ENCODE measurements at regions not wholly inside any gene's neighbourhood (a gene's known extent, or its start where the extent isn't known, plus 50 kb on each side); places are given as distances from the start of the nearest gene placed in this dataset.
A peak's percentile ranks its signal among the peaks of the same experiment; 100 is the strongest.
"Not testable (repeated sequence)": the region's sequence is repeated elsewhere in the genome, so short reads cannot be mapped to it uniquely, and the experiment has no call there.

- 68 to 77% methylated on average over 1 of the region's 1 CpG for WGBS, 2 donors
- no peak for TF ChIP-seq CTCF (IDR thresholded peaks at IDR 0.05; ENCODE audit: control extremely low read depth, extremely low read depth)
- no peak overlapping the region for H3K27ac ChIP-seq (ENCODE audit: low read depth in 1 of 2, low read length in 1 of 2)
- peaks cover 0 to 6% (median 0%) of the 10 kb centered on the region in 5 donors for H3K4me1 ChIP-seq (ENCODE audit: control insufficient read depth in 5 of 5, insufficient read depth in 5 of 5, low read length in 5 of 5)
- ATAC-seq (ENCODE audit: insufficient read depth, low FRiP score) (no peak), DNase-seq (peak in 2 of 3 donors; percentile 9 to 32)
- no peak overlapping the region for H3K9ac ChIP-seq (ENCODE audit: insufficient read depth in 1 of 2, low read length in 2 of 2)
- H3K9me3 ChIP-seq (ENCODE audit: control insufficient read depth in 4 of 4, insufficient read depth in 3 of 4, low read length in 3 of 4), result peaks cover 0 to 3% (median 0%) of the 10 kb centered on the region in 4 donors
- no peak overlapping the region for H3K4me3 ChIP-seq
- H3K27me3 ChIP-seq (ENCODE audit: control insufficient read depth in 3 of 3, insufficient read depth in 3 of 3, low read length in 2 of 3), result no peaks in the 10 kb centered on the region
- no peaks in the 10 kb centered on the region for H3K36me3 ChIP-seq (ENCODE audit: control insufficient read depth in 4 of 4, insufficient read depth in 4 of 4, low read length in 4 of 4)
Observed at GRCh38 chr3:89032346-89033013, 74.9 kb upstream of the EPHA3 start.

GRCh38 chr3:89034723-89035122, 72.7 kb upstream of the EPHA3 start:
- not testable (repeated sequence) for H3K36me3 ChIP-seq (ENCODE audit: control insufficient read depth in 4 of 4, insufficient read depth in 4 of 4, low read length in 4 of 4); DNase-seq; H3K27me3 ChIP-seq (ENCODE audit: control insufficient read depth in 3 of 3, insufficient read depth in 3 of 3, low read length in 2 of 3); H3K27ac ChIP-seq (ENCODE audit: low read depth in 1 of 2, low read length in 1 of 2); H3K9ac ChIP-seq (ENCODE audit: insufficient read depth in 1 of 2, low read length in 2 of 2); H3K9me3 ChIP-seq (ENCODE audit: control insufficient read depth in 4 of 4, insufficient read depth in 3 of 4, low read length in 3 of 4); H3K4me3 ChIP-seq; ATAC-seq (ENCODE audit: insufficient read depth, low FRiP score); H3K4me1 ChIP-seq (ENCODE audit: control insufficient read depth in 5 of 5, insufficient read depth in 5 of 5, low read length in 5 of 5)
- WGBS, 2 donors, result 82 to 85% methylated on average over 6 of the region's 6 CpGs

GRCh38 chr3:89038869-89039268, 68.6 kb upstream of the EPHA3 start:
- Histone ChIP-seq H3K9ac (ENCODE audit: insufficient read depth in 1 of 2, low read length in 2 of 2) (no peak overlapping the region), H3K27ac (ENCODE audit: low read depth in 1 of 2, low read length in 1 of 2) (no peak overlapping the region), H3K4me1 (ENCODE audit: control insufficient read depth in 5 of 5, insufficient read depth in 5 of 5, low read length in 5 of 5) (no peaks in the 10 kb centered on the region), H3K9me3 (ENCODE audit: control insufficient read depth in 4 of 4, insufficient read depth in 3 of 4, low read length in 3 of 4) (peaks cover 0 to 3% (median 0%) of the 10 kb centered on the region in 4 donors), H3K27me3 (ENCODE audit: control insufficient read depth in 3 of 3, insufficient read depth in 3 of 3, low read length in 2 of 3) (no peaks in the 10 kb centered on the region), H3K4me3 (no peak overlapping the region), H3K36me3 (ENCODE audit: control insufficient read depth in 4 of 4, insufficient read depth in 4 of 4, low read length in 4 of 4) (no peaks in the 10 kb centered on the region)
- 0 to 72% methylated on average over 1 of the region's 1 CpG for WGBS, 2 donors
- no peak for DNase-seq
- ATAC-seq (ENCODE audit: insufficient read depth, low FRiP score), result no peak
- no peak for TF ChIP-seq CTCF (IDR thresholded peaks at IDR 0.05; ENCODE audit: control extremely low read depth, extremely low read depth)

GRCh38 chr3:89042236-89042835, 65.1 kb upstream of the EPHA3 start:
- no peak overlapping the region for H3K27ac ChIP-seq (ENCODE audit: low read depth in 1 of 2, low read length in 1 of 2)
- H3K9ac ChIP-seq (ENCODE audit: insufficient read depth in 1 of 2, low read length in 2 of 2), result no peak overlapping the region
- no peaks in the 10 kb centered on the region for H3K36me3 ChIP-seq (ENCODE audit: control insufficient read depth in 4 of 4, insufficient read depth in 4 of 4, low read length in 4 of 4)
- H3K4me1 ChIP-seq (ENCODE audit: control insufficient read depth in 5 of 5, insufficient read depth in 5 of 5, low read length in 5 of 5), result no peaks in the 10 kb centered on the region
- H3K27me3 ChIP-seq (ENCODE audit: control insufficient read depth in 3 of 3, insufficient read depth in 3 of 3, low read length in 2 of 3), result no peaks in the 10 kb centered on the region
- no peak overlapping the region for H3K4me3 ChIP-seq
- DNase-seq (no peak), ATAC-seq (ENCODE audit: insufficient read depth, low FRiP score) (no peak)
- H3K9me3 ChIP-seq (ENCODE audit: control insufficient read depth in 4 of 4, insufficient read depth in 3 of 4, low read length in 3 of 4), result no peaks in the 10 kb centered on the region
- TF ChIP-seq CTCF (IDR thresholded peaks at IDR 0.05; ENCODE audit: control extremely low read depth, extremely low read depth), result no peak
- WGBS, 2 donors, result 53 to 64% methylated on average over 3 of the region's 3 CpGs

Data from lung (tissue), 11 donors.